GM04503 (cell line): ENCODE measurements at regions not wholly inside any gene's neighbourhood (a gene's known extent, or its start where the extent isn't known, plus 50 kb on each side); places are given as distances from the start of the nearest gene placed in this dataset.
"Not testable (repeated sequence)": the region's sequence is repeated elsewhere in the genome, so short reads cannot be mapped to it uniquely, and the experiment has no call there.

Experiments used
- DNase-seq: peaks from one replicate; pipeline ENCODE4 v3.0.0-alpha.2; 2012; ENCODE audit warnings: low read depth

DNA sequence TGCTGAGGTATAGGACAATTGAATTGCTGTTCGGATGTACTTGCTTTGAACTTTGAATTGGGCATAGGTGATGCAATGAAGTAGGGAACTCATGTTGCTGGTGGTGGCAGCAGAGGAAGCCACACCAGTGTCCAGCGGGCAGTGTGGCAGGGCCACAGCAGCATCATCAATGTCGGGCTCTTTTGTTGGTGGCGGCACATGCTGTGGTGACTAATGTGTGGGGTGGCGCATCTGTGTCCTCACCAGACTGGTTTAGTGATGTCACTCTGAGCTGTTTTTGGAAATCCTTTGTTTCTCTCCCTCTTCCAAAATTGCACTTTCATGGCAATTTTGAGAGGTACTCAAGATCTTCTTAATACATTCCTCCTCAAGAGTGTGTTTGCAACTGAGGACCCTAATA lies 187.6 kb downstream of the ETNK1 start:
- no peak for DNase-seq

GRCh38 chr12:22821985-22822384 lies 197.0 kb downstream of the ETNK1 start:
- DNase-seq, result no peak

GRCh38 chr12:22826026-22826425 lies 201.1 kb downstream of the ETNK1 start:
- DNase-seq, result no peak

DNA sequence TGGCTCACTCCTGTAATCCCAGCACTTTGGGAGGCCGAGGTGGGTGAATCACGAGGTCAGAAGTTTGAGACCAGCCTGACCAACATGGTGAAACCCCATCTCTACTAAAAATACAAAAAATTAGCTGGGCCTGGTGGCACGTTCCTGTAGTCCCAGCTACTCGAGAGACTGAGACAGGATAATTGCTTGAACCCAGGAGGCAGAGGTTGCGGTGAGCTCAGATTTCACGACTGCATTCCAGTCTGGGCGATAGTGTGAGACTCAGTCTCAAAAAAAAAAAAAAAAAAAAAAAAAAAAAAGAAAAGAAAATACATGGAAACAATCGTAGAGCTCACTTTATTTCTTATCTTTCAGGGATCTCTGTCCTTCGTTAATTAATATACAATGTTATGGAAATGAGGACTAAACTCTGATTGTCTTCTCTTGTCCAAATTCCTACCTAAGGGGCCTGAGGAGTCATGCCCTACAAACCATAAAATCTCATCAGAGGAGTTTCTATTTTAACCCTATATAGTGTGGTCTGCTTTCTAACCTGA lies 201.5 kb downstream of the ETNK1 start:
- DNase-seq, result not testable (repeated sequence)

GRCh38 chr12:22828066-22828465 lies 203.1 kb downstream of the ETNK1 start:
- DNase-seq, result no peak

DNA sequence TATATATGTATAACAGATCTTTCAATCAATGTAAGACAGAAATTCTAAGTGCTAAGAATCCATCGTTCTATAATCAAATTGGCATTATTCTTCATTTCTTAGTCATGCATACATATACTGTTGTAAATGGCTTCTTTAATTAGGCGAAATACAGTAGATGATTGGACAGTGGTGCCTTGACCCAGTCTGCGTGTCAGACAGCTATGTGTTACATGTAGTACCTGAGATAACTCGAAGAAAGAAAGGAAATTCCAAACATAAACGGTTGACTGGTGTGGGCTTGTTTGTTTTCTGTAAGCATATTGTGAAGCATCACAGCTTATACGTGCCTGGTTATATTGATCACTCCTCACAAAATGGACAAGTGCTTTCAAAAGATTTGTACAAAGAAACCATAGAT lies 210.5 kb downstream of the ETNK1 start:
- no peak for DNase-seq

DNA sequence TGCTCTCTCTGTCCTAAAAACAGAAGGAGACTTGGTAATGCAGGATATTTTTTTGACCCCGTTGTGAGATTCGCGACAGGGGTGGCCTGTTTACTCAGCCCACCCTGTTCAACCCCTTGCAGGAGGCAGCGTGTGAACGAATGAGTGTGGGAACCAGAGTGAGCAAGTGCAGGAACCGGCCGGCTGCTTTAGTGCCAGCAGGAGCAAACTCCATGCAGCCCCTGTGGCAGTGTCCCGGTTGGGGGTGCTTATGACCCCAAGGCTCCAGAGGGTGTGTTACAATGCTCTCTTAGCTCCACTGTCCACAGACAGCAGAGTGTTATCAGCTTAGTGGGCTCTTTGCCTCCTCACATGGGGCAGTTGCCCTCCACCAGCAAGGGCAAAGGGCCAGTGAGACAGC lies 225.2 kb downstream of the ETNK1 start:
- DNase-seq, result no peak

- no peak for DNase-seq
Measured at GRCh38 chr12:22851532-22851931, 226.6 kb downstream of the ETNK1 start.

- no peak for DNase-seq
Measured at GRCh38 chr12:22855456-22855855, 230.5 kb downstream of the ETNK1 start.

- DNase-seq, result no peak
Measured at GRCh38 chr12:22856178-22856577, 231.2 kb downstream of the ETNK1 start.

- no peak for DNase-seq
Measured at GRCh38 chr12:22858849-22859570, 234.0 kb downstream of the ETNK1 start.

- DNase-seq, result no peak
Measured at GRCh38 chr12:22860926-22861325, 236.0 kb downstream of the ETNK1 start.

DNA sequence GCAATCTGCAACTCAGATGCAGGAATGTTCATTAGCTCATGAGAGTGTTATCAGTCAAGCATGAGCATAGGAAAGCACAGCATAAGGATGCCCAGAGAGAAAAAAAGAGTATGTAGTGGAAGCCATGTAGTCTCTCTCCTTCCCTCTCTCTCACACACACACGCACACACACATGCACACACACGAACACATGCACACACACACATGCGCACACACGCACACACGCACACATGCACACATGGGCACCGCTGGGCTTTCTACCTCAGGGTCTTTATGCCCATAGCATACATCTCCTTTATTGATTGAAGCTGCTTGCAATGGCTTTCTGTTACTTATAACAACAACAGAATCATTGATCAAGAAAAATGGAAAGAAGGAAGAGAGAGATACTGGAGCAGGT lies 240.9 kb downstream of the ETNK1 start:
- DNase-seq, result no peak

DNA sequence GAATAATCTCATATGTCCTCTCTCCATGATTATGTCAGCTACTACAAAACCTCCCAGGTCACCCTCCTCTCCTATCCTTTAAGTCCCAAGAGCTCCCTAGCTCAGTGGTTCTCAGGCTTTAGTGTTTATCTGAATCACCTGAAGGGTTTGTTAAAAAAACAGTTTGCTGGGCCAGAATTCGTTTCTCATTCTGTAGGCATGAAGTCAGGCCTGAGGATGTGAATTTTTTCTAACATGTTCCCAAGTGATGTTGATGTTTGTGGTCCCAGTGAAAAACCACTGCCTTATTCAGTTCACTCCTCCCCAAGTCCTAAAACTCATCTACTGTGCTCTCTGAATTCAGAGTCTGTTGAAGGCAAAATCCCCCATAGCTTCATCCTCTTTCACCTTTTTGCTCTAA lies 241.4 kb downstream of the ETNK1 start:
- no peak for DNase-seq

GRCh38 chr12:22874151-22874550 lies 249.2 kb downstream of the ETNK1 start:
- DNase-seq, result no peak

DNA sequence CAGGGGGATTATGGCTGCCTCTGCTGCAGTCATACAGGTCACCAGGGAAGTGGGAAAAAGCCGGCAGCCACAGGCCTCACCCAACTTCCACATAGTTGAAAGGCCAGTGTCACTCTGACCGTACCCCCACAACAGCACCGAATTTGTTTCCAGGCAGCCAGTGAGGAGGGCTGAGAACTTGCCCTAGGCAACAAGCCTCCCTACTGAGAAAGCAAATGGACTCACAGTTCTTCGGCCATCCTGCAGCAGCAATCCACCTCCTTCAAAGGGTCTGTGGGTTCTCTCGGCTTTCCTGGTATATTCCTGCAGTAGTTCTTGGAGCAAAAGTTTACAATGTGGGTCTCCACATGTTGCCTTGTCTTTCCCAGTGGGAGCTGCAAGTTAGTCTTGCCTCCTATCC lies 251.3 kb downstream of the ETNK1 start:
- no peak for DNase-seq

GRCh38 chr12:22879203-22879602 lies 254.2 kb downstream of the ETNK1 start:
- DNase-seq, result no peak

- no peak for DNase-seq
Measured at GRCh38 chr12:22880331-22880730, 255.4 kb downstream of the ETNK1 start.

- DNase-seq, result no peak
Measured at GRCh38 chr12:22880807-22881206, 255.8 kb downstream of the ETNK1 start.

DNA sequence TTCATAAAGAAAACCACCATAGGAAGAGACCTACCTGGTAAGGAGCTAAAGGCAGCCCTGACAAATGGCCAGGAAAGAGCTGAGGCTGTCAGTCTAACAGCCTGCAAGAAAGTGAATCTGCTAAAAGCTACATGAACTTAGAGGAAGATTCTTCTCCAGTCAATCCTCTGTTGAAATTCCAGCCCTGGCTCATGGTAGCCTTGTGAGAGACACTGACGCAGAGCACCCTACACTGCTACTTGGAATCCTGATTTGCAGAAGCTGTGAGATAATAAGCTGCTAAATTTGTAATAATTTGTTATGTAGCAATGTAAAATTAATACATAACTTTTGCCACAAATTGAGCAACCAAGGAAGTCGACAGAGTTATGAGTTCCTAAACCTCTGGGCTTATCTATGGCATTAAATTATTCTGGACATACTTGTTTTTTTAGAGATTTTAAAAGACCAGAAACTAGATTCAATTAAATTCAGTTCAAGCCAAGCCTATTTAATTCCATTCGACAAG lies 257.0 kb downstream of the ETNK1 start:
- DNase-seq, result no peak

- DNase-seq, result no peak
Measured at GRCh38 chr12:22882559-22882958, 257.6 kb downstream of the ETNK1 start.

DNA sequence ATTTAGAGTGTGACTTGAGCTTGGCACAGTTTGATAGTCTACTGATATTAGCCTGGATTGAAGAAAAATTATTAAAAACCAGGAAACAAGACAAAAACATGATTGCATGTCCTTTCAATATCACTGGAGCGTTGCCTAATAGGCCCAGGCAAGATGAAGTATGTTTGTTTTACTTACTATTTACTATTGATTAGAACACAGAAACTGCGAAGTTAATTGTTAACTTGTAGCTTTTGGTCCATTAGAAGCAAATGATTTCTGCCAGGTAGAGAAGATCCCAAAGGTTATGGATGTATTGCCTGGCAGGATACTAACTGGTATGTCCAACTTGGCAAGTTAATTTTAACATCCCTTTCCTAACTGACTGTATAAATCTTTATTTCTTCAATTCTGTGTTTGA lies 268.9 kb downstream of the ETNK1 start:
- no peak for DNase-seq

DNA sequence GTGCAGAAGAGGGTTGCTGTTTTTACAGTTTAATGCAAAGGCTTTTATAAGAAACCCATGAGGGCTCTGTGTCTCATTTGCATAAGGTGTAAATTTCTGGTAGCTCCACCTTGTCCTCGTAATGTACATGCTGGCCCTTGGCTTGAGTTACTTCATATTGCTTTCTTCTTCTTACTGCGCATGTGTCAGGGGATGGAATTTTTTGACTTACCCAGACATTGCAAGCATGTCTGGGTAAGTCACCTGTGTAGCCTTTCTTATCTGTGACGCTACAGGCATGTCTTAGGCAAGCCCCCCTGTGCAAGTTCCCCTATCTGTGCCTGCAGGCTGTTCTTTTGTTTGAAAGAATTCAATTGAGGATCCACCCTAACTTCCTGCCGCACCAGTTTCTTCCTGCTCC lies 274.2 kb downstream of the ETNK1 start:
- DNase-seq, result no peak

DNA sequence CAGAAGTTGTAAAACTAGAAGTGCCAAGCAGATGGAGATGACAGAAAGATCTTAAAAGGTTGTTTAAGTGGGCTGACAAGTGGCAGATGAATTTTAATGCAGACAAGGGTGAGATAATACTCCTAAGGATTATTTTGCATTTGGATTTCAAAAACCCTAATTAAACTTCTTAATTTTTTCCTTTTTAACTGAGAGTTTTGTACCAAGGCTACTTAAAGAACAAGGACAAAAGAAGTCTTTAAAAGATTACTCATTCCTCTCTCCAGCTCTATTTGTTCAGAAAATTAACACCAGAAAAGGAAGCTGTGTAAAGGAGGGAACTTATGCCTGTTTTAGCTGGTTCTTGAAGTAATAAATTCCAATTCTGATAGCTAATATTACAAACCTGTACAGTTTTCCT lies 275.4 kb downstream of the ETNK1 start:
- DNase-seq, result no peak
